Calu3 (cell line): ENCODE measurements at regions not wholly inside any gene's neighbourhood (a gene's known extent, or its start where the extent isn't known, plus 50 kb on each side); places are given as distances from the start of the nearest gene placed in this dataset.

Experiments used
- BruUV-seq: library from RNA; stranded (reverse); fragments of 400-500 nt; replicated peaks from 2 replicates; lab custom pipeline; 2021; lab: Mats Ljungman, UMichigan
- CTCF ChIA-PET: fragments of 300-600 bp; sonication (Branson Sonifier 250); formaldehyde crosslinking; loops from one replicate; lab custom pipeline; 2022; ENCODE audit warnings: antibody characterized with exemption; lab: Charles Lee
- DNase-seq: peaks from one replicate; pipeline ENCODE4 v3.0.0; 2022
- H3K27ac Mint-ChIP-seq: one replicate; pipeline ENCODE4 v1.8.0; 2022; ENCODE audit warnings: mixed read lengths; ENCODE audit not compliant: unreplicated experiment
- H3K27me3 Mint-ChIP-seq: one replicate; pipeline ENCODE4 v1.8.0; 2022; ENCODE audit warnings: mixed read lengths; ENCODE audit not compliant: unreplicated experiment
- H3K36me3 Mint-ChIP-seq: one replicate; pipeline ENCODE4 v1.8.0; 2022; ENCODE audit warnings: mild to moderate bottlenecking, moderate library complexity, mixed read lengths; ENCODE audit not compliant: insufficient read depth, unreplicated experiment
- H3K4me1 Mint-ChIP-seq: one replicate; pipeline ENCODE4 v1.8.0; 2022; ENCODE audit warnings: mild to moderate bottlenecking, low read depth, mixed read lengths; ENCODE audit not compliant: unreplicated experiment
- H3K4me3 Mint-ChIP-seq: one replicate; pipeline ENCODE4 v1.8.0; 2022; ENCODE audit warnings: mild to moderate bottlenecking, low read depth, moderate library complexity, mixed read lengths; ENCODE audit not compliant: unreplicated experiment
- H3K9me3 Mint-ChIP-seq: one replicate; pipeline ENCODE4 v1.8.0; 2022; ENCODE audit warnings: low read depth, mixed read lengths; ENCODE audit not compliant: unreplicated experiment
- CTCF ChIP-seq: fragments of 200-600 bp; IDR thresholded peaks from one replicate; pipeline ENCODE4 v1.8.0; 2022; ENCODE audit warnings: antibody characterized with exemption; ENCODE audit not compliant: unreplicated experiment
- intact Hi-C: fragments of 100-400 bp; cut with micrococcal nuclease; formaldehyde crosslinking; loops from one replicate; pipeline ENCODE4 v1.10.0; 2022; ENCODE audit not compliant: unreplicated experiment

GRCh38 chr4:162912482-162912881, 254.2 kb downstream of the NAF1 start:
- intact Hi-C loops, result no loop called here
- H3K4me1 Mint-ChIP-seq, result no peaks in the 10 kb centered on the region
- H3K36me3 Mint-ChIP-seq, result no peaks in the 10 kb centered on the region
- TF ChIP-seq CTCF, result no peak
- H3K9me3 Mint-ChIP-seq, result peaks cover 8% of the 10 kb centered on the region
- BruUV-seq, result no TSS peak
- CTCF ChIA-PET, result interaction anchor here (0.6 kb wide), 1 partner anchor 361 kb away, joined by 3 read pairs; no protein-coding TSS in a partner anchor
- H3K27ac Mint-ChIP-seq, result no peak overlapping the region
- DNase-seq, result no peak
- H3K4me3 Mint-ChIP-seq, result no peak overlapping the region
- H3K27me3 Mint-ChIP-seq, result no peaks in the 10 kb centered on the region

GRCh38 chr4:162911349-162911748, 255.3 kb downstream of the NAF1 start:
- Mint-ChIP-seq H3K9me3 (peaks cover 8% of the 10 kb centered on the region), H3K27me3 (no peaks in the 10 kb centered on the region), H3K36me3 (no peaks in the 10 kb centered on the region), H3K4me3 (no peak overlapping the region), H3K27ac (no peak overlapping the region), H3K4me1 (no peaks in the 10 kb centered on the region)
- CTCF ChIA-PET, result interaction anchor here (0.9 kb wide), 1 partner anchor 137 kb away, joined by 3 read pairs; no protein-coding TSS in a partner anchor
- BruUV-seq, result no TSS peak
- no peak for TF ChIP-seq CTCF
- intact Hi-C loops, result no loop called here
- DNase-seq, result no peak

GRCh38 chr4:162909952-162910351, 256.7 kb downstream of the NAF1 start:
- no peak for DNase-seq
- no TSS peak for BruUV-seq
- H3K9me3 Mint-ChIP-seq, result peaks cover 4% of the 10 kb centered on the region
- no peak overlapping the region for H3K4me3 Mint-ChIP-seq
- TF ChIP-seq CTCF, result no peak
- CTCF ChIA-PET, result no interaction called here
- no peak overlapping the region for H3K27ac Mint-ChIP-seq
- intact Hi-C loops, result no loop called here
- H3K4me1 Mint-ChIP-seq, result no peaks in the 10 kb centered on the region
- H3K36me3 Mint-ChIP-seq, result no peaks in the 10 kb centered on the region
- no peaks in the 10 kb centered on the region for H3K27me3 Mint-ChIP-seq

GRCh38 chr4:162894387-162894786, 272.3 kb downstream of the NAF1 start:
- Mint-ChIP-seq H3K4me3 (no peak overlapping the region), H3K27ac (no peak overlapping the region), H3K4me1 (no peaks in the 10 kb centered on the region), H3K9me3 (no peaks in the 10 kb centered on the region), H3K27me3 (no peaks in the 10 kb centered on the region), H3K36me3 (no peaks in the 10 kb centered on the region)
- no peak for TF ChIP-seq CTCF
- no TSS peak for BruUV-seq
- intact Hi-C loops, result no loop called here
- CTCF ChIA-PET, result no interaction called here
- no peak for DNase-seq
